Fibroblast of villous mesenchyme (primary cell): ENCODE measurements at regions not wholly inside any gene's neighbourhood (a gene's known extent, or its start where the extent isn't known, plus 50 kb on each side); places are given as distances from the start of the nearest gene placed in this dataset.

Experiments
- DNase-seq: peaks from one replicate; pipeline ENCODE4 v3.0.0-alpha.2; 2010; ENCODE audit warnings: low read depth
- H3K4me3 ChIP-seq: 2 replicates; pipeline ENCODE4 v1.5.1; 2011; ENCODE audit warnings: low read depth, mild to moderate bottlenecking, low read length
- CTCF ChIP-seq: IDR thresholded peaks from 2 replicates; pipeline ENCODE4 v1.5.1; 2012; ENCODE audit warnings: low read depth, mild to moderate bottlenecking, low read length; ENCODE audit not compliant: insufficient read depth

- DNase-seq: no peak
- TF ChIP-seq CTCF: no peak
- H3K4me3 ChIP-seq: no peak overlapping the region
These were observed 1285.5 kb downstream of the TBC1D22A start for GRCh38 chr22:48047722-48048500.

GRCh38 chr22:48045369-48045768, 1282.9 kb downstream of the TBC1D22A start:
- TF ChIP-seq CTCF: no peak
- no peak for DNase-seq
- H3K4me3 ChIP-seq: no peak overlapping the region

- H3K4me3 ChIP-seq: no peak overlapping the region
- no peak for DNase-seq
These were observed 1282.1 kb downstream of the TBC1D22A start for GRCh38 chr22:48044487-48045060.

GRCh38 chr22:48043581-48043980, 1281.1 kb downstream of the TBC1D22A start:
- no peak for TF ChIP-seq CTCF
- H3K4me3 ChIP-seq: no peak overlapping the region
- no peak for DNase-seq

More at GRCh38 chr22:48044487-48045060, 1282.1 kb downstream of the TBC1D22A start:
- no peak for TF ChIP-seq CTCF

GRCh38 chr22:48042621-48043395, 1280.4 kb downstream of the TBC1D22A start:
- no peak for DNase-seq
- no peak overlapping the region for H3K4me3 ChIP-seq
- no peak for TF ChIP-seq CTCF

GRCh38 chr22:48039326-48039725, 1276.9 kb downstream of the TBC1D22A start:
- TF ChIP-seq CTCF: no peak
- H3K4me3 ChIP-seq: no peak overlapping the region
- DNase-seq: no peak
